GM12865 (cell line): ENCODE measurements at regions not wholly inside any gene's neighbourhood (a gene's known extent, or its start where the extent isn't known, plus 50 kb on each side); places are given as distances from the start of the nearest gene placed in this dataset.

Source experiments
- DNase-seq: peaks from one replicate; pipeline ENCODE4 v3.0.0; 2010; ENCODE audit warnings: low read depth
- H3K4me3 ChIP-seq: 2 replicates; pipeline ENCODE4 v1.5.1; 2011; ENCODE audit warnings: mild to moderate bottlenecking, low read depth, low read length, control low read depth
- CTCF ChIP-seq: IDR thresholded peaks from 2 replicates; pipeline ENCODE4 v1.5.1; 2011; ENCODE audit warnings: low read length, control low read depth, low read depth, inconsistent platforms; ENCODE audit not compliant: insufficient read depth; ENCODE audit errors: missing control alignments

- TF ChIP-seq CTCF, result no peak
- DNase-seq, result no peak
- no peak overlapping the region for H3K4me3 ChIP-seq
Measured at GRCh38 chr19:28319918-28320317, 893.0 kb downstream of the UQCRFS1 start.

GRCh38 chr19:28319227-28319626 lies 893.7 kb downstream of the UQCRFS1 start:
- no peak overlapping the region for H3K4me3 ChIP-seq
- no peak for TF ChIP-seq CTCF
- DNase-seq, result no peak

GRCh38 chr19:28318469-28319179 lies 894.3 kb downstream of the UQCRFS1 start:
- TF ChIP-seq CTCF, result no peak
- no peak overlapping the region for H3K4me3 ChIP-seq
- DNase-seq, result no peak

GRCh38 chr19:28316464-28316863 lies 896.5 kb downstream of the UQCRFS1 start:
- no peak for TF ChIP-seq CTCF
- no peak for DNase-seq
- H3K4me3 ChIP-seq, result no peak overlapping the region

GRCh38 chr19:28314756-28315155 lies 898.2 kb downstream of the UQCRFS1 start:
- DNase-seq, result no peak
- no peak for TF ChIP-seq CTCF
- H3K4me3 ChIP-seq, result no peak overlapping the region

GRCh38 chr19:28314287-28314686 lies 898.7 kb downstream of the UQCRFS1 start:
- DNase-seq, result no peak
- no peak overlapping the region for H3K4me3 ChIP-seq
- no peak for TF ChIP-seq CTCF

GRCh38 chr19:28313633-28314032 lies 899.3 kb downstream of the UQCRFS1 start:
- no peak overlapping the region for H3K4me3 ChIP-seq
- no peak for DNase-seq
- no peak for TF ChIP-seq CTCF
